Choroid plexus epithelial cell (primary cell): ENCODE measurements at regions not wholly inside any gene's neighbourhood (a gene's known extent, or its start where the extent isn't known, plus 50 kb on each side); places are given as distances from the start of the nearest gene placed in this dataset.

ENCODE experiments used
- DNase-seq: peaks from one replicate; pipeline ENCODE4 v3.0.0-alpha.2; 2010; ENCODE audit warnings: low read depth
- H3K4me3 ChIP-seq: 2 replicates; pipeline ENCODE4 v1.5.1; 2011; ENCODE audit warnings: low read depth, mild to moderate bottlenecking, control low read depth, low read length, moderate library complexity
- CTCF ChIP-seq: conservative IDR thresholded peaks from 2 replicates; pipeline ENCODE4 v1.5.1; 2011; ENCODE audit warnings: low read depth, mild to moderate bottlenecking, control low read depth, inconsistent platforms, low read length, moderate library complexity

- peak; percentile 74 for DNase-seq
- H3K4me3 ChIP-seq: no peak overlapping the region
- peak; percentile 63 for TF ChIP-seq CTCF
Measured at GRCh38 chr6:56764081-56764566, 121.4 kb upstream of the DST start.

GRCh38 chr6:56761651-56762050 lies 119.0 kb upstream of the DST start:
- no peak for TF ChIP-seq CTCF
- no peak overlapping the region for H3K4me3 ChIP-seq
- no peak for DNase-seq

GRCh38 chr6:56760842-56761241 lies 118.2 kb upstream of the DST start:
- no peak for DNase-seq
- no peak overlapping the region for H3K4me3 ChIP-seq
- TF ChIP-seq CTCF: no peak

GRCh38 chr6:56759521-56759920 lies 116.8 kb upstream of the DST start:
- DNase-seq: no peak
- TF ChIP-seq CTCF: no peak
- H3K4me3 ChIP-seq: no peak overlapping the region

GRCh38 chr6:56758553-56758952 lies 115.9 kb upstream of the DST start:
- TF ChIP-seq CTCF: no peak
- no peak for DNase-seq
- no peak overlapping the region for H3K4me3 ChIP-seq

GRCh38 chr6:56758120-56758519 lies 115.4 kb upstream of the DST start:
- no peak for DNase-seq
- H3K4me3 ChIP-seq: no peak overlapping the region
- TF ChIP-seq CTCF: no peak

- peak; percentile 87 for DNase-seq
- TF ChIP-seq CTCF: peak; percentile 80
- no peak overlapping the region for H3K4me3 ChIP-seq
Measured at GRCh38 chr6:56757588-56757984, 114.9 kb upstream of the DST start.
